Peyer's patch (tissue), 4 donors: ENCODE measurements at regions not wholly inside any gene's neighbourhood (a gene's known extent, or its start where the extent isn't known, plus 50 kb on each side); places are given as distances from the start of the nearest gene placed in this dataset.

Experiments used
- CTCF ChIP-seq, 6 experiments: fragments of 450-650 bp in 4 of 6; fragments of 200-600 bp in 2 of 6; sonication (generic) in 1 of 6; IDR thresholded peaks; one replicate each; pipeline ENCODE4 v1.5.1; 2017 to 2019; ENCODE audit warnings: antibody characterized with exemption in 6 of 6, mild to moderate bottlenecking in 3 of 6, moderate library complexity in 1 of 6
- POLR2A ChIP-seq, 2 donors: fragments of 450-650 bp; IDR thresholded peaks; one replicate each; pipeline ENCODE4 v1.5.1; 2017; ENCODE audit warnings: antibody characterized with exemption in 2 of 2, mild to moderate bottlenecking in 2 of 2, moderate library complexity in 2 of 2

DNA sequence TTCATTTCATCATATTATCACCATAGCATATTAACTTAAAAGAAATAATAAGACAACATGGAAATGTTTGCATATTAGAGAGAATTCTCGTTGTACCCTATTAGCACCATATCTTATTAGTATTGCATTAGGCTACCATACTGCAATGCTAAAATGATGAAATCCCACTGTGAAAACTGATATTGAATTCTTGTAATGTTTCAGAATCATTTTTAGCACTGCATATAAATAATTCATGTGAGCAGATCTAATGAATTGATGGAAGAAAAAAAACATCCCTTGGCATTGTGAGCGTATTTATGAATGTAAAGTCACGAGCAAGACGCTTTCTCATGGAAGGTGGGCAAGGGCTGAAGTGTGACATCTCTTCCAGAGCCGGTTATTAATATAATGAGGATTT, 257.1 kb upstream of the PTBP2 start:
- TF ChIP-seq CTCF (IDR thresholded peaks at IDR 0.05), result no peak
- TF ChIP-seq POLR2A (IDR thresholded peaks at IDR 0.05), result no peak
